Ovary (tissue), 3 donors: ENCODE measurements at regions not wholly inside any gene's neighbourhood (a gene's known extent, or its start where the extent isn't known, plus 50 kb on each side); places are given as distances from the start of the nearest gene placed in this dataset.

Experiments used
- CTCF ChIP-seq, 3 donors: fragments of 450-650 bp in 2 of 3; fragments of 200-600 bp in 1 of 3; IDR thresholded peaks; one replicate each; pipeline versions ENCODE4 v1.5.1 to v1.8.0; 2016 to 2022; ENCODE audit warnings: antibody characterized with exemption in 3 of 3, mild to moderate bottlenecking in 1 of 3
- EP300 ChIP-seq: sonication (generic); formaldehyde crosslinking; IDR thresholded peaks from one replicate; pipeline ENCODE4 v1.6.1; 2017; ENCODE audit warnings: antibody characterized with exemption
- donor health status: DM: no; HTN: no; CAD: no.

GRCh38 chr9:109868722-109869121 is 88.7 kb downstream of the PALM2AKAP2 start:
- TF ChIP-seq CTCF (IDR thresholded peaks at IDR 0.05) (no peak), EP300 (no peak)
